BLaER1 treated with 17β-estradiol and CSF1 and Interleukin-3, amounts not matched to agents 10 nM and 100 nM (cell line): ENCODE measurements at regions not wholly inside any gene's neighbourhood (a gene's known extent, or its start where the extent isn't known, plus 50 kb on each side); places are given as distances from the start of the nearest gene placed in this dataset.
"Not testable (repeated sequence)": the region's sequence is repeated elsewhere in the genome, so short reads cannot be mapped to it uniquely, and the experiment has no call there.

ENCODE experiments used
- H3K27ac ChIP-seq, 11 experiments: shearing (Covaris generic); formaldehyde crosslinking; 2 replicates each; pipeline ENCODE4 v1.8.1; 2022
- H3K27me3 ChIP-seq, 11 experiments: shearing (Covaris generic); formaldehyde crosslinking; 2 replicates each; pipeline ENCODE4 v1.8.1; 2022
- H3K36me3 ChIP-seq, 11 experiments: shearing (Covaris generic); formaldehyde crosslinking; 2 replicates each; pipeline ENCODE4 v1.8.1; 2022
- H3K4me1 ChIP-seq, 10 experiments: shearing (Covaris generic); formaldehyde crosslinking; 2 replicates each; pipeline ENCODE4 v1.8.1; 2022
- H3K4me2 ChIP-seq, 11 experiments: shearing (Covaris generic); formaldehyde crosslinking; 2 replicates each; pipeline ENCODE4 v1.8.1; 2022
- H3K4me3 ChIP-seq, 10 experiments: shearing (Covaris generic); formaldehyde crosslinking; 2 replicates each; pipeline ENCODE4 v1.8.1; 2022
- H3K9ac ChIP-seq, 11 experiments: shearing (Covaris generic); formaldehyde crosslinking; 2 replicates each; pipeline ENCODE4 v1.8.1; 2022
- H3K9me3 ChIP-seq, 11 experiments: shearing (Covaris generic); formaldehyde crosslinking; replicated peaks in 1 of 11; 2 replicates each; pipeline ENCODE4 v1.8.1; 2022
- H4K20me1 ChIP-seq, 11 experiments: shearing (Covaris generic); formaldehyde crosslinking; 2 replicates each; pipeline ENCODE4 v1.8.1; 2022
- Cebpa-rat ChIP-seq, 11 experiments: shearing (Covaris generic); IDR thresholded peaks; 2 replicates each; pipeline ENCODE4 v1.8.1; 2022

GRCh38 chr2:200125444-200126284 is 170.3 kb downstream of the MAIP1 start:
- H3K36me3 ChIP-seq, result no peaks in the 10 kb centered on the region
- no peak overlapping the region for H3K27ac ChIP-seq
- no peak for TF ChIP-seq Cebpa-rat (IDR thresholded peaks at IDR 0.05)
- no peak overlapping the region for H3K9ac ChIP-seq
- H3K9me3 ChIP-seq, result peaks cover 0 to 25% (median 17%) of the 10 kb centered on the region in 11 experiments; a peak in 15 of 22 replicates
- no peaks in the 10 kb centered on the region for H3K27me3 ChIP-seq
- no peaks in the 10 kb centered on the region for H3K4me1 ChIP-seq
- H3K4me3 ChIP-seq, result no peak overlapping the region
- H4K20me1 ChIP-seq, result no peaks in the 10 kb centered on the region
- no peak overlapping the region for H3K4me2 ChIP-seq

- not testable (repeated sequence) for H4K20me1 ChIP-seq, H3K27me3 ChIP-seq
Measured at GRCh38 chr2:200126285-200126670, 170.9 kb downstream of the MAIP1 start.

GRCh38 chr2:200126680-200127079 is 171.3 kb downstream of the MAIP1 start:
- not testable (repeated sequence) for H3K27ac ChIP-seq, H3K4me3 ChIP-seq, H3K4me2 ChIP-seq, H3K27me3 ChIP-seq, H4K20me1 ChIP-seq, H3K36me3 ChIP-seq, H3K9ac ChIP-seq, H3K4me1 ChIP-seq
- peaks cover 0 to 25% (median 17%) of the 10 kb centered on the region in 11 experiments; a peak in 15 of 22 replicates for H3K9me3 ChIP-seq

More at GRCh38 chr2:200126285-200126670, 170.9 kb downstream of the MAIP1 start:
- not testable (repeated sequence) for H3K4me2 ChIP-seq, H3K36me3 ChIP-seq, H3K4me3 ChIP-seq, H3K4me1 ChIP-seq, H3K9ac ChIP-seq, H3K27ac ChIP-seq
- H3K9me3 ChIP-seq, result peaks cover 0 to 25% (median 17%) of the 10 kb centered on the region in 11 experiments; a peak in 15 of 22 replicates

GRCh38 chr2:200127848-200128247 is 172.5 kb downstream of the MAIP1 start:
- Histone ChIP-seq H3K9ac (no peak overlapping the region), H3K27me3 (no peaks in the 10 kb centered on the region), H4K20me1 (no peaks in the 10 kb centered on the region), H3K27ac (no peak overlapping the region), H3K36me3 (no peaks in the 10 kb centered on the region), H3K4me2 (no peak overlapping the region), H3K9me3 (peaks cover 0 to 25% (median 17%) of the 10 kb centered on the region in 11 experiments; a peak in 15 of 22 replicates), H3K4me1 (no peaks in the 10 kb centered on the region), H3K4me3 (no peak overlapping the region)
- no peak for TF ChIP-seq Cebpa-rat (IDR thresholded peaks at IDR 0.05)

GRCh38 chr2:200128296-200128695 is 172.9 kb downstream of the MAIP1 start:
- Histone ChIP-seq H3K27me3 (no peaks in the 10 kb centered on the region), H3K9me3 (peaks cover 0 to 25% (median 17%) of the 10 kb centered on the region in 11 experiments; a peak in 15 of 22 replicates), H3K9ac (no peak overlapping the region), H3K36me3 (no peaks in the 10 kb centered on the region), H3K4me1 (no peaks in the 10 kb centered on the region), H3K4me3 (no peak overlapping the region), H3K4me2 (no peak overlapping the region), H3K27ac (no peak overlapping the region), H4K20me1 (no peaks in the 10 kb centered on the region)
- no peak for TF ChIP-seq Cebpa-rat (IDR thresholded peaks at IDR 0.05)

GRCh38 chr2:200129721-200130462 is 174.5 kb downstream of the MAIP1 start:
- H4K20me1 ChIP-seq, result no peaks in the 10 kb centered on the region
- no peaks in the 10 kb centered on the region for H3K36me3 ChIP-seq
- H3K27ac ChIP-seq, result no peak overlapping the region
- H3K4me2 ChIP-seq, result no peak overlapping the region
- TF ChIP-seq Cebpa-rat (IDR thresholded peaks at IDR 0.05), result no peak
- no peak overlapping the region for H3K9ac ChIP-seq
- no peaks in the 10 kb centered on the region for H3K4me1 ChIP-seq
- no peak overlapping the region for H3K4me3 ChIP-seq
- no peaks in the 10 kb centered on the region for H3K27me3 ChIP-seq
- H3K9me3 ChIP-seq, result peaks cover 6 to 20% (median 13%) of the 10 kb centered on the region in 11 experiments

- Histone ChIP-seq H3K4me2 (no peak overlapping the region), H3K4me1 (no peaks in the 10 kb centered on the region), H4K20me1 (no peaks in the 10 kb centered on the region), H3K27me3 (no peaks in the 10 kb centered on the region), H3K9ac (no peak overlapping the region), H3K36me3 (no peaks in the 10 kb centered on the region), H3K4me3 (no peak overlapping the region), H3K9me3 (peaks cover 12 to 25% (median 18%) of the 10 kb centered on the region in 11 experiments), H3K27ac (no peak overlapping the region)
- TF ChIP-seq Cebpa-rat (IDR thresholded peaks at IDR 0.05), result no peak
Measured at GRCh38 chr2:200130762-200131166, 175.4 kb downstream of the MAIP1 start.

- H3K36me3 ChIP-seq, result no peaks in the 10 kb centered on the region
- H3K4me2 ChIP-seq, result no peak overlapping the region
- peaks cover 12 to 26% (median 17%) of the 10 kb centered on the region in 11 experiments for H3K9me3 ChIP-seq
- TF ChIP-seq Cebpa-rat (IDR thresholded peaks at IDR 0.05), result no peak
- H3K27me3 ChIP-seq, result no peaks in the 10 kb centered on the region
- H4K20me1 ChIP-seq, result no peaks in the 10 kb centered on the region
- no peak overlapping the region for H3K4me3 ChIP-seq
- no peaks in the 10 kb centered on the region for H3K4me1 ChIP-seq
- H3K9ac ChIP-seq, result no peak overlapping the region
- no peak overlapping the region for H3K27ac ChIP-seq
Measured at GRCh38 chr2:200131307-200131706, 175.2 kb upstream of the SPATS2L start.

GRCh38 chr2:200135082-200135481 is 171.4 kb upstream of the SPATS2L start:
- no peaks in the 10 kb centered on the region for H3K27me3 ChIP-seq
- H3K4me2 ChIP-seq, result no peak overlapping the region
- H3K9me3 ChIP-seq, result peaks cover 12 to 18% (median 17%) of the 10 kb centered on the region in 11 experiments
- H3K4me1 ChIP-seq, result no peaks in the 10 kb centered on the region
- H3K27ac ChIP-seq, result no peak overlapping the region
- H3K9ac ChIP-seq, result no peak overlapping the region
- no peaks in the 10 kb centered on the region for H3K36me3 ChIP-seq
- H3K4me3 ChIP-seq, result no peak overlapping the region
- no peak for TF ChIP-seq Cebpa-rat (IDR thresholded peaks at IDR 0.05)
- no peaks in the 10 kb centered on the region for H4K20me1 ChIP-seq
